Natural killer cell (primary cell): ENCODE measurements at regions not wholly inside any gene's neighbourhood (a gene's known extent, or its start where the extent isn't known, plus 50 kb on each side); places are given as distances from the start of the nearest gene placed in this dataset.

Source experiments
- ATAC-seq, 3 donors: fragments of 150-1000 bp in 2 of 3; fragments of 200-7000 bp in 1 of 3; cut with Tn5 transposase; 1 replicate in 1 of 3; 2 replicates in 2 of 3; pipeline ENCODE4 v1.10.0; 2021; ENCODE audit warnings: mild to moderate bottlenecking in 2 of 3, moderate library complexity in 2 of 3
- DNase-seq, 2 donors: peaks; one replicate each; pipeline versions ENCODE4 v3.0.0 to v3.0.0-alpha.2; 2013 to 2021; ENCODE audit warnings: mixed read lengths in 1 of 2
- H3K27ac ChIP-seq: one replicate; pipeline ENCODE4 v1.5.1; 2013; ENCODE audit warnings: mild to moderate bottlenecking, low read length
- H3K27me3 ChIP-seq: one replicate; pipeline ENCODE4 v1.6.1; 2013; ENCODE audit warnings: low read length; ENCODE audit not compliant: control insufficient read depth, insufficient read depth
- H3K36me3 ChIP-seq: one replicate; pipeline ENCODE4 v1.6.1; 2013; ENCODE audit warnings: low read length; ENCODE audit not compliant: control insufficient read depth, insufficient read depth
- H3K4me1 ChIP-seq: one replicate; pipeline ENCODE4 v1.6.1; 2013; ENCODE audit warnings: low read length; ENCODE audit not compliant: control insufficient read depth, insufficient read depth
- H3K4me3 ChIP-seq: one replicate; pipeline ENCODE4 v1.5.1; 2013; ENCODE audit warnings: low read length
- H3K9me3 ChIP-seq: one replicate; pipeline ENCODE4 v1.6.1; 2013; ENCODE audit warnings: low read length; ENCODE audit not compliant: control insufficient read depth, insufficient read depth
- H3K27ac Mint-ChIP-seq, 2 donors: one replicate each; pipeline ENCODE4 v1.8.0; 2022; ENCODE audit warnings: mild to moderate bottlenecking in 2 of 2, mixed read lengths in 2 of 2, moderate library complexity in 1 of 2
- H3K27me3 Mint-ChIP-seq, 2 donors: one replicate each; pipeline ENCODE4 v1.8.0; 2022; ENCODE audit warnings: low read depth in 2 of 2, mixed read lengths in 2 of 2
- H3K36me3 Mint-ChIP-seq: one replicate; pipeline ENCODE4 v1.8.0; 2022; ENCODE audit warnings: mixed read lengths
- H3K4me1 Mint-ChIP-seq, 2 donors: one replicate each; pipeline ENCODE4 v1.8.0; 2022; ENCODE audit warnings: mixed read lengths in 2 of 2
- H3K4me3 Mint-ChIP-seq: one replicate; pipeline ENCODE4 v1.8.0; 2022; ENCODE audit warnings: mild to moderate bottlenecking, moderate library complexity, mixed read lengths
- H3K9me3 Mint-ChIP-seq, 2 donors: one replicate each; pipeline ENCODE4 v1.8.0; 2022; ENCODE audit warnings: mixed read lengths in 2 of 2
- CTCF ChIP-seq: fragments of 200-600 bp; IDR thresholded peaks from one replicate; pipeline ENCODE4 v1.8.0; 2022; ENCODE audit warnings: antibody characterized with exemption
- WGBS: methylation state at CpG from one replicate; pipeline ENCODE4 v1.1.7; 2013; ENCODE audit warnings: missing lambda C conversion rate; ENCODE audit not compliant: insufficient coverage; 5-methylcytosine and 5-hydroxymethylcytosine counted together
- intact Hi-C: fragments of 100-400 bp; cut with micrococcal nuclease; formaldehyde crosslinking; loops from one replicate; pipeline ENCODE4 v1.14.2; 2022

DNA sequence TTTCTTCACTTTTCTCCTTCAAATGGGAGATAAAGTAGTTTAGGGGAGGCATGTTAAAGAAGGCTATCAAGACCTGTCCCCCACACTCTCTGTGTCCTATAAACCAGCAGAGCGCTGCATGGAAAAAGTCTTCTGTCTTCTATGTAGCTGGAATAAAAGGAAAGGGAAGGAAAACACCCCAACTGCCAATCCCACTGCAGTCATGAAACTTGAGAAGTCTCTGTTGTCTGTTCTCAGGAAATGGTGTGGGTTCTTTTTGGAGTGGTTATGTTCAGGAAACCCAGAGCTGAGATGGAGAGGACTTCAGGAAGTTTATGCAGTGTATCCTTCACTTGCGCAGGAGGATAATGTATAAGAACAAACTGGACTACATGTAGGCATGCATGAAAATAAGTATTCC lies 274.3 kb downstream of the GAS1 start:
- H3K36me3 ChIP-seq, result no peaks in the 10 kb centered on the region
- no peak overlapping the region for H3K27ac ChIP-seq
- Mint-ChIP-seq H3K27me3 (peaks cover 1 to 15% of the 10 kb centered on the region in 2 donors), H3K4me1 (peaks cover 1 to 2% of the 10 kb centered on the region in 2 donors), H3K4me3 (no peak overlapping the region), H3K27ac (no peak overlapping the region), H3K36me3 (no peaks in the 10 kb centered on the region), H3K9me3 (no peaks in the 10 kb centered on the region)
- DNase-seq, result no peak
- no peaks in the 10 kb centered on the region for H3K9me3 ChIP-seq
- intact Hi-C loops, result no loop called here
- no peak overlapping the region for H3K4me3 ChIP-seq
- no peaks in the 10 kb centered on the region for H3K27me3 ChIP-seq
- 69% methylated on average over 1 of the region's 2 CpGs for WGBS
- H3K4me1 ChIP-seq, result no peaks in the 10 kb centered on the region
- TF ChIP-seq CTCF, result no peak
- no peak for ATAC-seq

- DNase-seq, result no peak
- no peaks in the 10 kb centered on the region for H3K4me1 ChIP-seq
- no peaks in the 10 kb centered on the region for H3K36me3 ChIP-seq
- no peaks in the 10 kb centered on the region for H3K36me3 Mint-ChIP-seq
- H3K4me1 Mint-ChIP-seq, result peaks cover 4 to 5% of the 10 kb centered on the region in 2 donors
- no peak overlapping the region for H3K4me3 Mint-ChIP-seq
- no peak for ATAC-seq
- no peaks in the 10 kb centered on the region for H3K9me3 ChIP-seq
- TF ChIP-seq CTCF, result no peak
- H3K9me3 Mint-ChIP-seq, result no peaks in the 10 kb centered on the region
- WGBS, result 93% methylated on average over 6 of the region's 9 CpGs
- intact Hi-C loops, result no loop called here
- no peaks in the 10 kb centered on the region for H3K27me3 ChIP-seq
- no peak overlapping the region for H3K27ac ChIP-seq
- no peak overlapping the region for H3K27ac Mint-ChIP-seq
- H3K27me3 Mint-ChIP-seq, result peaks cover 3 to 19% of the 10 kb centered on the region in 2 donors
- no peak overlapping the region for H3K4me3 ChIP-seq
Observed at GRCh38 chr9:86672301-86672700, 275.0 kb downstream of the GAS1 start.

- no peak for ATAC-seq
- no peak for DNase-seq
- TF ChIP-seq CTCF, result no peak
- Mint-ChIP-seq H3K36me3 (no peaks in the 10 kb centered on the region), H3K27ac (no peak overlapping the region), H3K27me3 (peaks cover 3 to 19% of the 10 kb centered on the region in 2 donors), H3K4me1 (peaks cover 14 to 15% of the 10 kb centered on the region in 2 donors), H3K9me3 (no peaks in the 10 kb centered on the region), H3K4me3 (no peak overlapping the region)
- Histone ChIP-seq H3K27ac (no peak overlapping the region), H3K36me3 (no peaks in the 10 kb centered on the region), H3K9me3 (no peaks in the 10 kb centered on the region), H3K4me1 (peaks cover 11% of the 10 kb centered on the region), H3K27me3 (no peaks in the 10 kb centered on the region), H3K4me3 (no peak overlapping the region)
- WGBS, result no CpG with 5 or more reads among the region's 1 CpG
- intact Hi-C loops, result no loop called here
Observed at GRCh38 chr9:86671018-86671417, 276.3 kb downstream of the GAS1 start.

DNA sequence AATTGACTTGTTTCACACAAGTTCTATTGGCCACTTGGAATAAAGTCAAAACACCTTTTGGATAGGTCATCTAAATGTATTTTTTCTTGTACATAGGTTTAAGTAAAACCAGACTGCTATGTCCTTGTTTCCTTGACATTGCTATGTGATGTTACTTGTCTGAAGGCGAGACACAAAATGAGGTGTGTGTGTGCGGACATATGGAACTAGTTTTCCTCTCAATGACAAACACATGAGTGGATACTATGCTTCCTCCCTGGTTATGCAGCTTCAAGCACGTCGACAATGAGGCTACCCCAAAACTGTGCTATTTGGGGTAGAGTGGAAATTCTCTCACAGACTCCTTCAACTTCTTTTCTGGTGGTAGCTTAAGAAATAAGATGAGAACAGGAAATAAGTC lies 276.8 kb downstream of the GAS1 start:
- no peak for TF ChIP-seq CTCF
- Histone ChIP-seq H3K27me3 (no peaks in the 10 kb centered on the region), H3K27ac (no peak overlapping the region), H3K4me3 (no peak overlapping the region), H3K9me3 (no peaks in the 10 kb centered on the region), H3K4me1 (peaks cover 13% of the 10 kb centered on the region), H3K36me3 (no peaks in the 10 kb centered on the region)
- intact Hi-C loops, result no loop called here
- Mint-ChIP-seq H3K4me3 (no peak overlapping the region), H3K9me3 (no peaks in the 10 kb centered on the region), H3K36me3 (no peaks in the 10 kb centered on the region), H3K27ac (no peak overlapping the region), H3K27me3 (peaks cover 3 to 19% of the 10 kb centered on the region in 2 donors), H3K4me1 (peaks cover 15 to 16% of the 10 kb centered on the region in 2 donors)
- ATAC-seq (no peak), DNase-seq (no peak)
- 88% methylated on average over 2 of the region's 4 CpGs for WGBS
